PC-9 (cell line): ENCODE measurements at regions not wholly inside any gene's neighbourhood (a gene's known extent, or its start where the extent isn't known, plus 50 kb on each side); places are given as distances from the start of the nearest gene placed in this dataset.

Experiments
- EZH2 ChIP-seq: fragments of 200-600 bp; sonication (generic); IDR thresholded peaks from 2 replicates; pipeline ENCODE4 v1.8.0; 2017; ENCODE audit warnings: antibody characterized with exemption, low read depth
- TF ChIP-seq, protein P1 (sequence below): fragments of 200-600 bp; sonication (generic); conservative IDR thresholded peaks from 2 replicates; pipeline ENCODE4 v1.6.1; 2017; ENCODE audit warnings: mixed run types, antibody characterized with exemption, mild to moderate bottlenecking, moderate library complexity

DNA sequence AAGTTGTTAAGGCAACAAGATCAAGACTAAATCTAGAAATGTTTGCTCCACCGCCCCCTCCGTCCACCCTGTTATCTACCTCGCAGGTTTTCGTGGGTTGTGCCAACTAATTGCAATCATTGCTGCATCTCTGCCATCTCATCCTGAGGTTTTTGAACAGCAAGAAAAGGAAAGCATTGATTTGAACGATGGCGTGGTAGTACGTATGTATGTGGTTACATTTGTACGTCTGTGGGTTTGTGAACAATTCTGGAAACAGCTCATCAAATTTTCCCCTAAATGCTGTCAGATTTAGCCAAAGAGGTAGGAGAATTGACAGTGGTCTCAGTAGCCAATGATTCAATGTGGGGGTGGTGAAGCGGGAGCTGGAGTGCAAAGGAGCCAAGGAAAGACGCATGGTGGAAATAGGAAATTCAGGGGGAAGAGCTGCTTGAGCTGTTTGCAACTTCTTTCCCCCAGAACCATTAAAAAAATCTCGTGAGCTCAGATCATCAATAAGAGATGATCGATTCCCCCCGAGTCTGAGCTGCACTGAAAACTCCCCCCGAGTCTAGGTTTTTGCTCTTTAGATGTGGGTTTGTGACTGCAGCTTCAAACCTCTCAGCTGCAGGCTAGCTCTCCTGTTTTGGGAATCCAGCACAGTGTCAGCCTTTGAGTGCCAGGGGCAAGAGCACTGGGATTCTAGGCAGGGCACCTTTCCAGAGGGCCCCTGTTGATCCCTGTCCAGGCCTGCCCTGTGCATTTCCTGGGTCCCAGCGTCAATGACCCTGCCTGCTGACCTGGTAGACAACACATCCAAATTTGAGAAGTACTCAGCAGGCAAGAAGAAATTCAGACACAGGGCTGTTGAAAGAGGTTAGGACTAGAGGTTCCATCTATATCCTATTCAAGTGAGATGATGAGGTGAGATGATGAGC lies 72.6 kb upstream of the LY86 start:
- TF ChIP-seq, protein P1, sequence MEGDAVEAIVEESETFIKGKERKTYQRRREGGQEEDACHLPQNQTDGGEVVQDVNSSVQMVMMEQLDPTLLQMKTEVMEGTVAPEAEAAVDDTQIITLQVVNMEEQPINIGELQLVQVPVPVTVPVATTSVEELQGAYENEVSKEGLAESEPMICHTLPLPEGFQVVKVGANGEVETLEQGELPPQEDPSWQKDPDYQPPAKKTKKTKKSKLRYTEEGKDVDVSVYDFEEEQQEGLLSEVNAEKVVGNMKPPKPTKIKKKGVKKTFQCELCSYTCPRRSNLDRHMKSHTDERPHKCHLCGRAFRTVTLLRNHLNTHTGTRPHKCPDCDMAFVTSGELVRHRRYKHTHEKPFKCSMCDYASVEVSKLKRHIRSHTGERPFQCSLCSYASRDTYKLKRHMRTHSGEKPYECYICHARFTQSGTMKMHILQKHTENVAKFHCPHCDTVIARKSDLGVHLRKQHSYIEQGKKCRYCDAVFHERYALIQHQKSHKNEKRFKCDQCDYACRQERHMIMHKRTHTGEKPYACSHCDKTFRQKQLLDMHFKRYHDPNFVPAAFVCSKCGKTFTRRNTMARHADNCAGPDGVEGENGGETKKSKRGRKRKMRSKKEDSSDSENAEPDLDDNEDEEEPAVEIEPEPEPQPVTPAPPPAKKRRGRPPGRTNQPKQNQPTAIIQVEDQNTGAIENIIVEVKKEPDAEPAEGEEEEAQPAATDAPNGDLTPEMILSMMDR = no peak
- TF ChIP-seq EZH2 = no peak
